Nephron progenitor cell (in vitro differentiated cells): ENCODE measurements at regions not wholly inside any gene's neighbourhood (a gene's known extent, or its start where the extent isn't known, plus 50 kb on each side); places are given as distances from the start of the nearest gene placed in this dataset.
A peak's percentile ranks its signal among the peaks of the same experiment; 100 is the strongest.

Experiments
- DNase-seq: peaks from one replicate; pipeline ENCODE4 v3.0.0; 2021
- H3K27ac Mint-ChIP-seq: 2 replicates; pipeline ENCODE4 v1.8.0; 2021; ENCODE audit warnings: mild to moderate bottlenecking, moderate library complexity, mixed read lengths
- H3K27me3 Mint-ChIP-seq: 2 replicates; pipeline ENCODE4 v1.8.0; 2021; ENCODE audit warnings: mild to moderate bottlenecking, low read depth, mixed read lengths; ENCODE audit not compliant: poor library complexity
- H3K36me3 Mint-ChIP-seq: 2 replicates; pipeline ENCODE4 v1.8.0; 2021; ENCODE audit warnings: low read depth, mixed read lengths
- H3K4me1 Mint-ChIP-seq: 2 replicates; pipeline ENCODE4 v1.8.0; 2021; ENCODE audit warnings: mixed read lengths
- H3K4me3 Mint-ChIP-seq: 2 replicates; pipeline ENCODE4 v1.8.0; 2021; ENCODE audit warnings: mild to moderate bottlenecking, moderate library complexity, mixed read lengths
- H3K9me3 Mint-ChIP-seq: 2 replicates; pipeline ENCODE4 v1.8.0; 2021; ENCODE audit warnings: mild to moderate bottlenecking, moderate library complexity, mixed read lengths
- TF ChIP-seq, protein P1 (sequence below): fragments of 200-600 bp; sonication (generic); IDR thresholded peaks from 2 replicates; pipeline ENCODE4 v1.5.0; 2021; ENCODE audit warnings: antibody characterized with exemption

DNA sequence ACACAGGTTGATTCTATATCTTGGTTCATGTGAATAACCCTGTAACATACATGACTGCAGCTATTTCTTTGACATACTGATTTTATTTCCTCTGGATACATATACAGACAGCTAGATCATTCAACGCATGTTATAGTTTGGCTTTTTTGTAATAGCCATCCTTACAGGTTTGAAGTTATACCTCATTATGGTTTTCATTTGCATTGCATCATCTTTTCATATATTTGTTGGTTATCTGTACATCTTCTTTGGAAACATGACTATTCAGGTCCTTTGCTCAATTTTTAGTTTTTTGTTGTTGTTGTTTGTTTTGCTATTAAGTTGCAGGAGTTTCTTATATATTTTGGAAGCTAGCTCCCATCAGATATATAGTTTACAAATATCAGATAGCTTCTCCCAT is 276.2 kb upstream of the NETO1 start:
- H3K36me3 Mint-ChIP-seq = no peaks in the 10 kb centered on the region
- H3K4me1 Mint-ChIP-seq = no peaks in the 10 kb centered on the region
- no peak for DNase-seq
- TF ChIP-seq, protein P1, sequence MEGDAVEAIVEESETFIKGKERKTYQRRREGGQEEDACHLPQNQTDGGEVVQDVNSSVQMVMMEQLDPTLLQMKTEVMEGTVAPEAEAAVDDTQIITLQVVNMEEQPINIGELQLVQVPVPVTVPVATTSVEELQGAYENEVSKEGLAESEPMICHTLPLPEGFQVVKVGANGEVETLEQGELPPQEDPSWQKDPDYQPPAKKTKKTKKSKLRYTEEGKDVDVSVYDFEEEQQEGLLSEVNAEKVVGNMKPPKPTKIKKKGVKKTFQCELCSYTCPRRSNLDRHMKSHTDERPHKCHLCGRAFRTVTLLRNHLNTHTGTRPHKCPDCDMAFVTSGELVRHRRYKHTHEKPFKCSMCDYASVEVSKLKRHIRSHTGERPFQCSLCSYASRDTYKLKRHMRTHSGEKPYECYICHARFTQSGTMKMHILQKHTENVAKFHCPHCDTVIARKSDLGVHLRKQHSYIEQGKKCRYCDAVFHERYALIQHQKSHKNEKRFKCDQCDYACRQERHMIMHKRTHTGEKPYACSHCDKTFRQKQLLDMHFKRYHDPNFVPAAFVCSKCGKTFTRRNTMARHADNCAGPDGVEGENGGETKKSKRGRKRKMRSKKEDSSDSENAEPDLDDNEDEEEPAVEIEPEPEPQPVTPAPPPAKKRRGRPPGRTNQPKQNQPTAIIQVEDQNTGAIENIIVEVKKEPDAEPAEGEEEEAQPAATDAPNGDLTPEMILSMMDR = no peak
- no peaks in the 10 kb centered on the region for H3K9me3 Mint-ChIP-seq
- no peak overlapping the region for H3K4me3 Mint-ChIP-seq
- no peak overlapping the region for H3K27ac Mint-ChIP-seq
- H3K27me3 Mint-ChIP-seq = no peaks in the 10 kb centered on the region

DNA sequence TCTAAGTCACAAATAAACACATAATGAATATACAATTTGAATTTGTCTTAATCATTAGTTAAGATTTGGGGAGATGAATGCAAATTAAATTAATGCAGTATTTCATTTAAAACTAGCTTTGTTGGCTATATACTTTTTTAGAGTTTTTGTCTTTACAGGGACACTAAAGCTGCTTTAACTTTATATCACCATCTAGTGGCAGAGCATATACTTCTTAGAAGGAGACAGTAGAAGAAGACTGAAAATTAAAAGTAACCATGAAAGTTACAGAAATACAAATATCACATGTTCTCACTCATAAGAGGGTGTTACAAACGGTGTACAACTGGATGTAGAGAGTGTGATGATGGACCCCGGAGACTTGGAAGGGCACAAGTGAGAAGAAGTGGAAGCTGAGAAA is 268.3 kb upstream of the NETO1 start:
- Mint-ChIP-seq H3K27ac (no peak overlapping the region), H3K36me3 (no peaks in the 10 kb centered on the region), H3K4me1 (no peaks in the 10 kb centered on the region), H3K4me3 (no peak overlapping the region), H3K9me3 (no peaks in the 10 kb centered on the region), H3K27me3 (no peaks in the 10 kb centered on the region)
- TF ChIP-seq, protein P1 = peak; percentile 33
- no peak for DNase-seq

DNA sequence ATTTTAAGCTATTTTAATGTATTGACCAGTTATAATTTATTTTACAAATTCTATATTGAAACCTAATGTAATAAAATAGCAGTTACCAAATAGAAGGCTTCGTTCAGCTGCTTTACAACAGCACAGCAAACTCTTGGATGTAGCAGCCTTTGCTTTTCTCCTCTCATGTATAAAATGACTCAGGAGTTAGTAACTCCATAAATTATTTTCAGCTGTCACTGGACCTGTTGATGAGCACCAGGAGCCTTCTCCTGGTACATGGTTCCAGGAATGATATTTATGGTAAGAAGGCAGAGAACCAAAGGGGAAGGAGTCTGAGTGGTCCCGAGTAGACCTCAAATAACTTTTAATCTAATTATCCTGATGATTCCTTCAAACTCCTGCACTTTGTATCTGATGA is 256.4 kb upstream of the NETO1 start:
- H3K4me3 Mint-ChIP-seq = no peak overlapping the region

DNA sequence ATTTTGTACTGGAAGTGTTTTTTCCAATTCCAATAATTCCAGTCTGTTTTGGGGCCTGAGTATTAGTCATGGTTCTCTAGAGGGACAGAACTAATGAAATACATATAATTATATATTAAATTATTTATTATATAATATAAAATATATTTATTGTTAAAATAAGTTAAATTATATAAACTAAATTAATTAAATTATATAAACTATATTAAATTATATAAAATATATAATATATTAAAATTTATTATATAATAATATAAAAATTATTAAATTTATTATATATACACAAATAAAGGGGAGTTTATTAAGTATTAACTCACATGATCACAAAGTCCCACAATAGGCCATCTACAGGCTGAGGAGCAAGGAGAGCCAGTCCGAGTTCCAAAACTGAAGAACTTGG is 253.4 kb upstream of the NETO1 start:
- Mint-ChIP-seq H3K4me3 (no peak overlapping the region), H3K9me3 (no peaks in the 10 kb centered on the region), H3K27ac (no peak overlapping the region), H3K36me3 (no peaks in the 10 kb centered on the region), H3K4me1 (no peaks in the 10 kb centered on the region), H3K27me3 (no peaks in the 10 kb centered on the region)
- TF ChIP-seq, protein P1 = no peak
- DNase-seq = no peak

More for the DNA sequence above, 256.4 kb upstream of the NETO1 start:
- H3K9me3 Mint-ChIP-seq = no peaks in the 10 kb centered on the region
- H3K4me1 Mint-ChIP-seq = no peaks in the 10 kb centered on the region
- H3K27ac Mint-ChIP-seq = no peak overlapping the region
- TF ChIP-seq, protein P1 = no peak
- H3K36me3 Mint-ChIP-seq = no peaks in the 10 kb centered on the region
- DNase-seq = no peak
- no peaks in the 10 kb centered on the region for H3K27me3 Mint-ChIP-seq

DNA sequence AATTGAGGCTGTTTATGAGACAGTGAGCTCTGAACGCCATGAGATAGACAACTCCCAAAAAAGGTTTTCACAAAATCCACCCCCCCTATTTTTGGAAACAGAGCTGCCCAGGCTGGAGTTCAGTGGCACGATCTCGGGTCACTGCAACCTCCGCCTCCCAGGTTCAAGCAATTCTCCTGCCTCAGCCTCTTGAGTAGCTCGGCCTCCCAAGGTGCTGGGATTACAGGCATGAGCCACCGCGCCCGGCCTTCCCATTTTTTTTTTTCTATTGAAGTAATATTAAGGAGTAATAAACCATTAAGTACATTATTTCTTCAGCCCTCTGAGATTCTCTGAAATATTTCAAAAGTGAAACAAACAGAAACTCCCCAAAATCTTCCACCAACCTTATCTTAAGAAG is 252.8 kb upstream of the NETO1 start:
- DNase-seq = no peak
- H3K4me3 Mint-ChIP-seq = no peak overlapping the region
- no peak overlapping the region for H3K27ac Mint-ChIP-seq
- TF ChIP-seq, protein P1 = no peak
- no peaks in the 10 kb centered on the region for H3K4me1 Mint-ChIP-seq
- H3K9me3 Mint-ChIP-seq = no peaks in the 10 kb centered on the region
- no peaks in the 10 kb centered on the region for H3K27me3 Mint-ChIP-seq
- H3K36me3 Mint-ChIP-seq = no peaks in the 10 kb centered on the region

DNA sequence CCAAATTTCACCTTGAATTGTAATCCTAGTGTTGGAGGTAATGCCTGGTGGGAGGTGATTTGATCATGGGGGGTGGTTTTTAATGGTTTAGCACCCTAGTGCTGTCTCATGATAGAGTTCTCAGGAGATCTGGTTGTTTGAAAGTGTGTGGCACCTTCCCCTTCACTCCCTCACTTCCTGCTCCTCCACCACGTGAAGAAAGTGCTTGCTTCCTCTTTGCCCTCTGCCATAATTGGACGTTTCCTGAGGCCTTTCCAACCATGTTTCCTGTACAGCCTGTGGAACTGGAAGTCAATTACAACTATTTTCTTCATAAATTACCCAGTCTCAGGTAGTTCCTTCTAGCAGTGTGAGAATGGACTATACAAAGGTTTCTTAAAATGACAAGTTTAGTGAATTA is 251.8 kb upstream of the NETO1 start:
- Mint-ChIP-seq H3K4me3 (no peak overlapping the region), H3K4me1 (no peaks in the 10 kb centered on the region)

More for the DNA sequence above, 251.8 kb upstream of the NETO1 start:
- DNase-seq = no peak
- no peak overlapping the region for H3K27ac Mint-ChIP-seq
- H3K27me3 Mint-ChIP-seq = no peaks in the 10 kb centered on the region
- no peaks in the 10 kb centered on the region for H3K36me3 Mint-ChIP-seq
- TF ChIP-seq, protein P1 = no peak
- H3K9me3 Mint-ChIP-seq = no peaks in the 10 kb centered on the region
